ENCODE measurements at regions not wholly inside any gene's neighbourhood (a gene's known extent, or its start where the extent isn't known, plus 50 kb on each side); places are given as distances from the start of the nearest gene placed in this dataset.

DNA sequence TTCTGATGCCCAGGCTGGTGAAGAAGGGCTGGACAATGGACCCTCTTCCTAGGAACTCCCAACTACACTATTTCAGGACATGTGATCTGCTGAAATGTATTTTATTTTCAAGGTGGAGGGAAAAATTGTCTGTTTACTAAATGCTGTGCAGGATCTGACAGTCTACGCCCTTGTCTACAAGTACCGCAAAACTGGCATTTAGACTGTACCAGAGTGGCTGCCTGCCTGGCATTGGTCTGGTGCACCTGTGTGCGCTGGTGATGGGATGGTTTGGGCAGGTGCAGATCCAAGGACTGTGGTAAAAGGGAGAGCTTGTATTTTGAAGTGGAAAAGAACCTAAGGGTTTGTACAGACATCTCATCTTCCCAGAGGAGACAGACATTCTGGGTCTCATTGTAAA, 79.7 kb downstream of the AIPL1 start:
- TF ChIP-seq POLR2A (IDR thresholded peaks at IDR 0.05): no peak
- TF ChIP-seq, protein P1, sequence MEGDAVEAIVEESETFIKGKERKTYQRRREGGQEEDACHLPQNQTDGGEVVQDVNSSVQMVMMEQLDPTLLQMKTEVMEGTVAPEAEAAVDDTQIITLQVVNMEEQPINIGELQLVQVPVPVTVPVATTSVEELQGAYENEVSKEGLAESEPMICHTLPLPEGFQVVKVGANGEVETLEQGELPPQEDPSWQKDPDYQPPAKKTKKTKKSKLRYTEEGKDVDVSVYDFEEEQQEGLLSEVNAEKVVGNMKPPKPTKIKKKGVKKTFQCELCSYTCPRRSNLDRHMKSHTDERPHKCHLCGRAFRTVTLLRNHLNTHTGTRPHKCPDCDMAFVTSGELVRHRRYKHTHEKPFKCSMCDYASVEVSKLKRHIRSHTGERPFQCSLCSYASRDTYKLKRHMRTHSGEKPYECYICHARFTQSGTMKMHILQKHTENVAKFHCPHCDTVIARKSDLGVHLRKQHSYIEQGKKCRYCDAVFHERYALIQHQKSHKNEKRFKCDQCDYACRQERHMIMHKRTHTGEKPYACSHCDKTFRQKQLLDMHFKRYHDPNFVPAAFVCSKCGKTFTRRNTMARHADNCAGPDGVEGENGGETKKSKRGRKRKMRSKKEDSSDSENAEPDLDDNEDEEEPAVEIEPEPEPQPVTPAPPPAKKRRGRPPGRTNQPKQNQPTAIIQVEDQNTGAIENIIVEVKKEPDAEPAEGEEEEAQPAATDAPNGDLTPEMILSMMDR (IDR thresholded peaks at IDR 0.05 in 4 of 5, conservative IDR thresholded peaks at IDR 0.05 in 1 of 5): no peak

All from gastrocnemius medialis (tissue), 4 donors.